Activated CD8-positive, alpha-beta T cell treated with anti-CD3 and anti-CD28 coated beads for 36 hours (primary cell): ENCODE measurements at regions not wholly inside any gene's neighbourhood (a gene's known extent, or its start where the extent isn't known, plus 50 kb on each side); places are given as distances from the start of the nearest gene placed in this dataset.

Experiments
- ATAC-seq: fragments of 200-7000 bp; cut with Tn5 transposase; one replicate; pipeline ENCODE4 v1.10.0; 2021; ENCODE audit warnings: mild to moderate bottlenecking, moderate library complexity
- CTCF ChIA-PET: fragments of 350-600 bp; sonication (Branson Sonifier 250); formaldehyde crosslinking; loops from one replicate; lab custom pipeline; 2021; ENCODE audit warnings: antibody characterized with exemption; lab: Charles Lee
- POLR2A ChIA-PET: fragments of 350-600 bp; sonication (Branson Sonifier 250); formaldehyde crosslinking; loops from one replicate; lab custom pipeline; 2021; ENCODE audit warnings: antibody characterized with exemption; lab: Charles Lee
- DNase-seq: peaks from one replicate; pipeline ENCODE4 v3.0.0-alpha.2; 2020
- H3K27ac Mint-ChIP-seq: one replicate; pipeline ENCODE4 v1.8.0; 2021; ENCODE audit warnings: mild to moderate bottlenecking, mixed read lengths
- H3K27me3 Mint-ChIP-seq: one replicate; pipeline ENCODE4 v1.8.0; 2021; ENCODE audit warnings: mixed read lengths
- H3K36me3 Mint-ChIP-seq: one replicate; pipeline ENCODE4 v1.8.0; 2021; ENCODE audit warnings: low read depth, mixed read lengths
- H3K4me1 Mint-ChIP-seq: one replicate; pipeline ENCODE4 v1.8.0; 2021; ENCODE audit warnings: low read depth, mixed read lengths
- H3K4me3 Mint-ChIP-seq: one replicate; pipeline ENCODE4 v1.8.0; 2021; ENCODE audit warnings: mild to moderate bottlenecking, moderate library complexity, mixed read lengths
- H3K9me3 Mint-ChIP-seq: one replicate; pipeline ENCODE4 v1.8.0; 2021; ENCODE audit warnings: mixed read lengths
- CTCF ChIP-seq: fragments of 200-600 bp; IDR thresholded peaks from one replicate; pipeline ENCODE4 v1.8.0; 2022; ENCODE audit warnings: antibody characterized with exemption, mild to moderate bottlenecking
- intact Hi-C: fragments of 100-400 bp; cut with micrococcal nuclease; formaldehyde crosslinking; loops from one replicate; pipeline ENCODE4 v1.10.0; 2022

GRCh38 chr9:107110153-107110552, 172.9 kb upstream of the RAD23B start:
- H3K36me3 Mint-ChIP-seq, result no peaks in the 10 kb centered on the region
- DNase-seq (no peak), ATAC-seq (no peak)
- no peaks in the 10 kb centered on the region for H3K9me3 Mint-ChIP-seq
- intact Hi-C loops, result no loop called here
- ChIA-PET POLR2A (no interaction called here), CTCF (interaction anchor here (1.7 kb wide), 1 partner anchor 10 kb away, joined by 3 read pairs; no protein-coding TSS in a partner anchor)
- no peaks in the 10 kb centered on the region for H3K4me1 Mint-ChIP-seq
- H3K27me3 Mint-ChIP-seq, result peaks cover 13% of the 10 kb centered on the region
- no peak overlapping the region for H3K27ac Mint-ChIP-seq
- no peak for TF ChIP-seq CTCF
- H3K4me3 Mint-ChIP-seq, result no peak overlapping the region

DNA sequence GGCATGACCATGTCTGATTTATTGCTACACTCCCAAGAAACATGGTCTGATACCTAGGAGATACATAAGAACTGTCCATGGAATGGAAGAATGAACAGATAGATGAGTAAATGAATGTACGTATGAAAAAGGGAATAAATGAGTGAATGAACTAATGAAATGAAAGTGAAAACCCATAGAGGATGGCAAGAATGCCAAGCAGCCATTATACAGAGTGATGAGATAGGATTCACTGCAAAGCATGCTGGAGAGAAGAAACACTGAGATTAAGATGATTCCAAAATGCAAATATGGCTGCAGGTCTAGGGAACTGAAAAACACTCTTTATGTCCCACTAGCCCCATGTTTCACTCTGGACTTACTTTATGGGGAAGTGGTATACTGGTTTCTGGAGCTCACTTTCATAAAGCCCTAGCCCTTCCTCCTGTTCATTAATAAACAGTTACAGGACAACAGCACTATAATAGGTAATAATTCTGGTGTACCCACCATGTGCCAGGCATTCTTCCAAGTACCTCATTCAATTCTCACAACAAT, 170.3 kb upstream of the RAD23B start:
- H3K9me3 Mint-ChIP-seq, result no peaks in the 10 kb centered on the region
- no peaks in the 10 kb centered on the region for H3K36me3 Mint-ChIP-seq
- CTCF ChIA-PET, result no interaction called here
- no peaks in the 10 kb centered on the region for H3K4me1 Mint-ChIP-seq
- DNase-seq, result no peak
- no peak overlapping the region for H3K27ac Mint-ChIP-seq
- no peak for TF ChIP-seq CTCF
- intact Hi-C loops, result no loop called here
- no peak for ATAC-seq
- no peak overlapping the region for H3K4me3 Mint-ChIP-seq
- peaks cover 13% of the 10 kb centered on the region for H3K27me3 Mint-ChIP-seq
- POLR2A ChIA-PET, result no interaction called here

GRCh38 chr9:107118863-107119624, 164.0 kb upstream of the RAD23B start:
- Mint-ChIP-seq H3K27me3 (peaks cover 3% of the 10 kb centered on the region), H3K27ac (no peak overlapping the region), H3K4me1 (no peaks in the 10 kb centered on the region), H3K4me3 (no peak overlapping the region), H3K36me3 (no peaks in the 10 kb centered on the region), H3K9me3 (no peaks in the 10 kb centered on the region)
- intact Hi-C loops, result no loop called here
- ChIA-PET CTCF (interaction anchor here (1.8 kb wide), 1 partner anchor 18 kb away, joined by 8 read pairs; no protein-coding TSS in a partner anchor), POLR2A (no interaction called here)
- TF ChIP-seq CTCF, result no peak
- DNase-seq (no peak), ATAC-seq (no peak)

DNA sequence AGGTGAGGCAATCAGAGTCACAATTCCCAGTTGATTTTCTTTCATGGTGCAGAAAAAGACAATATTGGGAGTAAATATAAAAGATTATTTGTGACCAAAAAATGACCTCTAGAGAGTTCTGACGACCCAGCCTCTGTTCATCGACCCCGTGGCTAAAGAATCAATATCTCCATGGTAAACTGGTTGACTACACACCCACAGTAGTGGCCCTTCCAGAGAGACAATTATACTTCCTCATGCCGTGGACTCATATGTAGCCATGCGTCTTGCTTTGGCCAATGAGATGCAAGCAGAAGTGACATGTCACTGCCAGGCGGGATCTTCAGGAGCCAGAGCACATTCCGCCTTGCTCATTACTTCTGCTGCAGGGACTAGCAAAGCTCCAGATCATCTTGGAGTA, 163.3 kb upstream of the RAD23B start:
- ChIA-PET POLR2A (no interaction called here), CTCF (interaction anchor here (1.1 kb wide), 1 partner anchor 10 kb away, joined by 3 read pairs; no protein-coding TSS in a partner anchor)
- no peak for DNase-seq
- no peak overlapping the region for H3K4me3 Mint-ChIP-seq
- no peaks in the 10 kb centered on the region for H3K36me3 Mint-ChIP-seq
- intact Hi-C loops, result no loop called here
- no peaks in the 10 kb centered on the region for H3K4me1 Mint-ChIP-seq
- no peak overlapping the region for H3K27ac Mint-ChIP-seq
- no peak for ATAC-seq
- H3K9me3 Mint-ChIP-seq, result no peaks in the 10 kb centered on the region
- TF ChIP-seq CTCF, result no peak
- no peaks in the 10 kb centered on the region for H3K27me3 Mint-ChIP-seq

DNA sequence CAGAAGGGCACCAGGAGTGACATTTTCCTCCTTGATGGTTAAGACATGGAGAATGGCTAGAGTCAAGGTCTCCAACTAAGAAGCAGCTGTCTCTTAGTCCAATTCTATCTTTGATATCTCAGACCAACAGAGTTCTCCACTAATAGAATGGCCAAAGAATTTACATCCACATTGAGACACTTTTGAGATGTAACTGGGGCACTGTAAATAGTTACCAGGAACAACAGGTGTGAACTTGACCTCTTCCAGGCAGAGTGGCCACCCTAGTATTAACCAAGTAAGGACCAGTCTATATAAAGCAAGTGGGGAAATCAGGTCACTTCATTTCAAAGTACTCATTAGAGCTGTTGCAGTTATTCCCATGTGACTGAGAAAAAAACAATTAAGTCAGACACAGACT, 159.7 kb upstream of the RAD23B start:
- Mint-ChIP-seq H3K27ac (no peak overlapping the region), H3K27me3 (peaks cover 1% of the 10 kb centered on the region), H3K9me3 (no peaks in the 10 kb centered on the region), H3K4me1 (no peaks in the 10 kb centered on the region), H3K36me3 (no peaks in the 10 kb centered on the region), H3K4me3 (no peak overlapping the region)
- ChIA-PET CTCF (interaction anchor here (1.2 kb wide), 1 partner anchor 14 kb away, joined by 3 read pairs; no protein-coding TSS in a partner anchor), POLR2A (no interaction called here)
- ATAC-seq (no peak), DNase-seq (no peak)
- no peak for TF ChIP-seq CTCF
- intact Hi-C loops, result no loop called here
